Activated T-cell treated with anti-CD3 and anti-CD28 coated beads, Interleukin-2, amount 50 U/mL, for 4 hours (primary cell): ENCODE measurements at regions not wholly inside any gene's neighbourhood (a gene's known extent, or its start where the extent isn't known, plus 50 kb on each side); places are given as distances from the start of the nearest gene placed in this dataset.

Experiments used
- ATAC-seq, 2 donors: fragments of 200-7000 bp; cut with Tn5 transposase; one replicate each; pipeline ENCODE4 v1.10.0; 2021
- DNase-seq: peaks from one replicate; pipeline ENCODE4 v3.0.0-alpha.2; 2020
- H3K27me3 Mint-ChIP-seq: one replicate; pipeline ENCODE4 v1.8.0; 2021; ENCODE audit warnings: low read depth, mixed read lengths
- H3K36me3 Mint-ChIP-seq: one replicate; pipeline ENCODE4 v1.8.0; 2022; ENCODE audit warnings: mixed read lengths; ENCODE audit not compliant: insufficient read depth
- H3K4me1 Mint-ChIP-seq: one replicate; pipeline ENCODE4 v1.8.0; 2021; ENCODE audit warnings: low read depth, mixed read lengths
- H3K4me3 Mint-ChIP-seq: one replicate; pipeline ENCODE4 v1.8.0; 2021; ENCODE audit warnings: mild to moderate bottlenecking, moderate library complexity, mixed read lengths
- H3K9me3 Mint-ChIP-seq: one replicate; pipeline ENCODE4 v1.8.0; 2021; ENCODE audit warnings: mixed read lengths

GRCh38 chr18:41153871-41154270 lies 801.2 kb upstream of the PIK3C3 start:
- ATAC-seq (no peak), DNase-seq (no peak)
- Mint-ChIP-seq H3K9me3 (peaks cover 5% of the 10 kb centered on the region), H3K4me1 (no peaks in the 10 kb centered on the region), H3K4me3 (no peak overlapping the region), H3K36me3 (no peaks in the 10 kb centered on the region), H3K27me3 (no peaks in the 10 kb centered on the region)

DNA sequence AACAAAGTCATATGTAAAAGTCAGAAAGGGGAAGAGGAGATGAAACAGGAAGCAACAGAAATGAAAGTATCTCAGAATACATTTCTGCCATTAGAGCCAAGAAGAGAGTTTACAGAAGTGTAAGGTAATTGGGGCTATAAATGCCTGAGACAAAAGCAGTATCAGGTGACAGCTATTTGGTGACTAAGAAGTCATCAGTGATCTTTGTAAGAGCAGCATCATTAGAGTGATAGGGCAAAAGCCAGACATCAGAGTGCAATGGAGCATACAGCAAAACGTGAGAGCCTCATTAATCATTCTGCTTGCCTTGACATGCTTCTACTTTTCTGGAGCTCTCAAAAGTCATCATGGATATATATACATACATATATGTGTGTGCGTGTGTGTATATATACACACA lies 804.7 kb upstream of the PIK3C3 start:
- Mint-ChIP-seq H3K9me3 (peaks cover 5% of the 10 kb centered on the region), H3K4me1 (no peaks in the 10 kb centered on the region)
- no peak for ATAC-seq

DNA sequence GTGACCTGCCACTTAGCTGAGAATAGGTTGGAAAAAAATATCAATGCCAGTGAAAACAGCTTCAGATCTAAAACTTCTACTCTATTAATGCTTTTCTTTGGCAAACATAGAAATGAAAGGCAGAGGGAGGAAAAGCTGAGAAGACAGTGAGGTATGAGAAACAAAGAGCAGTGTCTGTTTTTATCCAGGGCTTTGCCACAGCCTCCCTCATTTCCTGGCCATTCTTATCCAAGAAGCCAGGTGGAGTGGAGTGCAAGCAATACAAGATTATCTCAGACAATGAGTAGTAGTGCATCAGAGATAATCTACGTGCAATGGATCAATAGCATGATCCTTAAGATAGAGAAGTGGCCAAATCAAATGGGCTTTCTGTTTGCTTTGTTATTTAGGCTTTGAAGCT lies 808.7 kb upstream of the PIK3C3 start:
- peaks cover 24% of the 10 kb centered on the region for H3K9me3 Mint-ChIP-seq
- no peak for DNase-seq
- H3K4me1 Mint-ChIP-seq = no peaks in the 10 kb centered on the region
- H3K4me3 Mint-ChIP-seq = no peak overlapping the region
- no peak for ATAC-seq
- no peaks in the 10 kb centered on the region for H3K36me3 Mint-ChIP-seq
- no peaks in the 10 kb centered on the region for H3K27me3 Mint-ChIP-seq

More for the DNA sequence above, 804.7 kb upstream of the PIK3C3 start:
- H3K4me3 Mint-ChIP-seq = no peak overlapping the region
- H3K27me3 Mint-ChIP-seq = no peaks in the 10 kb centered on the region
- no peaks in the 10 kb centered on the region for H3K36me3 Mint-ChIP-seq
- no peak for DNase-seq

GRCh38 chr18:41145516-41145915 lies 809.5 kb upstream of the PIK3C3 start:
- H3K27me3 Mint-ChIP-seq = no peaks in the 10 kb centered on the region
- H3K36me3 Mint-ChIP-seq = no peaks in the 10 kb centered on the region
- ATAC-seq = no peak
- DNase-seq = no peak
- no peaks in the 10 kb centered on the region for H3K4me1 Mint-ChIP-seq
- H3K9me3 Mint-ChIP-seq = peaks cover 25% of the 10 kb centered on the region
- H3K4me3 Mint-ChIP-seq = no peak overlapping the region

DNA sequence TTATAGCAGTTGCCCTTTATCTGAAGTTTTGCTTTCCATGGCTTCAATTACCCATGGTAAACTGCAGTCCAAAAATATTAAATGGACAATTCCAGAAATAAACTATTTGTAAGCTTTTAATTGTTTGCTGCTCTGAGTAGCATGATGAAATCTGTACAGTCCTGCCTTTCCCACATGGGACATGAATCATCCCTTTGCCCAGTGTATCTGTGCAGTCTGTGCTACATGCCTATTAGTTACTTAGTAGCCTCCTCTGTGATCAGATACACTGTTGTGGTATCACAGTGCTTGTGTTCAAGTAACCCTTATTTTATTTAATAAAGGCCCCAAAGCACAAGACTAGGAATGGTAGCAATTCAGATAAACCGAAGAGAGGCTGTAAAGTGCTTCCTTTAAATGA lies 810.6 kb upstream of the PIK3C3 start:
- Mint-ChIP-seq H3K4me1 (no peaks in the 10 kb centered on the region), H3K9me3 (peaks cover 25% of the 10 kb centered on the region), H3K27me3 (no peaks in the 10 kb centered on the region), H3K36me3 (no peaks in the 10 kb centered on the region), H3K4me3 (no peak overlapping the region)
- DNase-seq = no peak
- ATAC-seq = no peak

DNA sequence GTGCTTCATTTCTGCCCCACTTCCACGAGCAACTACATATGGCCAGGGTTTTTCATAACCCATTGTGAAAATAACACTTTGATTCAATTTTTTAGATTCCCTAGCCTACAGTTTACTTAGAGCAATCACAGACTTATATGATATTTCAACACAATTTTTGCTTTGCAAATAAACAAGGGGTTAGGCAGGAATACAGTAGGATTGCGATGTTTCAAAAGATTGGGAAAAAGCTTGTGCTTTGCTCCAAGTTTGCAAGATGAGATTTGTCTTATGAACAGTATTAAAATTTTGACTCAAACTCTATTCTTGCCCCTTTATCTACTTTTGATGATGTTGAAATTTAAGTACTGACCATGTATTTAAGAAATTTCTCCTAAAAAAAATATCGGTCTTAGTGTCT lies 814.5 kb upstream of the PIK3C3 start:
- Mint-ChIP-seq H3K27me3 (no peaks in the 10 kb centered on the region), H3K36me3 (no peaks in the 10 kb centered on the region), H3K4me1 (no peaks in the 10 kb centered on the region), H3K9me3 (peaks cover 30% of the 10 kb centered on the region), H3K4me3 (no peak overlapping the region)
- no peak for DNase-seq
- no peak for ATAC-seq

GRCh38 chr18:41135146-41135545 lies 819.9 kb upstream of the PIK3C3 start:
- no peaks in the 10 kb centered on the region for H3K36me3 Mint-ChIP-seq
- H3K27me3 Mint-ChIP-seq = no peaks in the 10 kb centered on the region
- peaks cover 17% of the 10 kb centered on the region for H3K9me3 Mint-ChIP-seq
- no peak overlapping the region for H3K4me3 Mint-ChIP-seq
- DNase-seq (no peak), ATAC-seq (no peak)
- H3K4me1 Mint-ChIP-seq = no peaks in the 10 kb centered on the region

GRCh38 chr18:41134426-41134825 lies 820.6 kb upstream of the PIK3C3 start:
- no peaks in the 10 kb centered on the region for H3K36me3 Mint-ChIP-seq
- no peaks in the 10 kb centered on the region for H3K4me1 Mint-ChIP-seq
- no peak overlapping the region for H3K4me3 Mint-ChIP-seq
- no peak for ATAC-seq
- no peak for DNase-seq
- H3K27me3 Mint-ChIP-seq = no peaks in the 10 kb centered on the region
- H3K9me3 Mint-ChIP-seq = peaks cover 17% of the 10 kb centered on the region

DNA sequence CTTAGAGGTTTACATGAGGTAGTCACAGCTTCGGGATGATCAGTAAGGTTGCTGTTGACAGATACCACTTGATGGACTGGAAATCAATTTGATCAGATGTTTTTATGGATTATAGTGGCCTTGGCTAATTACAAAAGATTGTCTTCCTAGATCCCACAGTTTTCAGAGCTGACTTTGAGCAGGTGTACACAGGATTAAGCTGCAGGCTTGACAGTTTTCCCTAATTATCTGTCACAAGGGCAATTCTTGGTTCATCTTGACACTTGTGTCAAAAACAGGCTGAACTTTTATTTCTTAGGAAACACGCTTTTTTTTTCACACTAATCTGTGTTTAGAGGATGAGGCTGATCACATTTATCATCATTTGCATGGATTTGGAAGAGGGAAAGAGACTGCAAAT lies 824.0 kb upstream of the PIK3C3 start:
- Mint-ChIP-seq H3K36me3 (no peaks in the 10 kb centered on the region), H3K9me3 (peaks cover 11% of the 10 kb centered on the region)

DNA sequence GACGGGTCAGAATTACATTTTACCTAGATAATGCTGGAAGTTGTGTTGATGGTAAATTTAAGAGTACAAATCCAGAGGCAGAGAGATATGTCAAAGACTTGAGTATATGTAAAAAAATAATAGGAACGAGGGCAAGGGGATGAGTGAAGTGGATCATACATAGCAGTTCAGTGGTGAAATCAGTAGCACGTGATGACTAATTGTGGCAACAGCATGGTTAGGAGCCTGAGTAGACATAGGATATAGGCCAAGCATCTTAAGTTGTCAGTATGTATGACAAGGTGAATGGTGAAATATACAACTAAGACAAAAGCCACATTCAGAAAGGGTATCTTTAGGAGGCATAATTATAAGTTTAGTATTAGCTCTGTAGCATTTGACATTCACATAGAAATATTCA lies 826.5 kb upstream of the PIK3C3 start:
- ATAC-seq (no peak), DNase-seq (no peak)
- Mint-ChIP-seq H3K4me1 (no peaks in the 10 kb centered on the region), H3K36me3 (no peaks in the 10 kb centered on the region), H3K9me3 (peaks cover 7% of the 10 kb centered on the region), H3K4me3 (no peak overlapping the region), H3K27me3 (no peaks in the 10 kb centered on the region)

More for the DNA sequence above, 824.0 kb upstream of the PIK3C3 start:
- DNase-seq = no peak
- Mint-ChIP-seq H3K27me3 (no peaks in the 10 kb centered on the region), H3K4me3 (no peak overlapping the region), H3K4me1 (no peaks in the 10 kb centered on the region)
- no peak for ATAC-seq

- Mint-ChIP-seq H3K4me1 (no peaks in the 10 kb centered on the region), H3K4me3 (no peak overlapping the region), H3K9me3 (peaks cover 7% of the 10 kb centered on the region), H3K27me3 (no peaks in the 10 kb centered on the region), H3K36me3 (no peaks in the 10 kb centered on the region)
- no peak for ATAC-seq
- no peak for DNase-seq
Observed at GRCh38 chr18:41128126-41128525, 826.9 kb upstream of the PIK3C3 start.

DNA sequence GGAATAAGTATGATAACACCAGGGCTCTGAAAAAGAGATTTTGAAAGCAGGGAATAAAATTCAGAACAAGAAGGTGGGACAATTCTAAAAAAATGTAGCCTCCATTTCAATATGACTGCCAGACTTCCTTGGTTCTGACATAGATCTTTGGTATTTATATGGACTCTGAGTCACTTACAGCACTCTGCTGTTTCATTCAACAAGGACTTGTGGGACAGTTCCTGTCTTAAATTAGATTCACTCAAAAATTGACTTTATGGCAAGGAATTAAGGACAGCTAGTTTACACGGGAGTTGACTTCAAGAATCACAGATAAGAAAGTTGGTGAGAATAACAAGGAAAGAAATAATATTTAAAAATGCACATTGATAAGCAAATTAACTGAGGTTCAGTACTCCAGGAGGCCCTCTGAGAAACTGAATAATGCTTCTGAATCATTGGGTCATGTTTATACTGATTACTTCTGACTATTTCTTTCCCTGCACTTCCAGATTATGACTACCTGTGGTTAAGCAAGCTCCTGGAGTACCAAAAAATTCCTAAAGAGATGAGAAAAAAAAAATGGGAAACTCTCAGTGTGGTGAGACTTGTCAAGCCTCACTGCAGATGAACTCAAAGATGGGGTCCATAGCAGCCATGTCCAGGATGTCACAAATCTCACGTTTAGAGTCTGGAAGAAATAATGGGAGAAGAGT lies 828.3 kb upstream of the PIK3C3 start:
- ATAC-seq = no peak
- peaks cover 10% of the 10 kb centered on the region for H3K9me3 Mint-ChIP-seq
- H3K36me3 Mint-ChIP-seq = no peaks in the 10 kb centered on the region
- DNase-seq = no peak
- H3K27me3 Mint-ChIP-seq = no peaks in the 10 kb centered on the region
- H3K4me3 Mint-ChIP-seq = no peak overlapping the region
- no peaks in the 10 kb centered on the region for H3K4me1 Mint-ChIP-seq

DNA sequence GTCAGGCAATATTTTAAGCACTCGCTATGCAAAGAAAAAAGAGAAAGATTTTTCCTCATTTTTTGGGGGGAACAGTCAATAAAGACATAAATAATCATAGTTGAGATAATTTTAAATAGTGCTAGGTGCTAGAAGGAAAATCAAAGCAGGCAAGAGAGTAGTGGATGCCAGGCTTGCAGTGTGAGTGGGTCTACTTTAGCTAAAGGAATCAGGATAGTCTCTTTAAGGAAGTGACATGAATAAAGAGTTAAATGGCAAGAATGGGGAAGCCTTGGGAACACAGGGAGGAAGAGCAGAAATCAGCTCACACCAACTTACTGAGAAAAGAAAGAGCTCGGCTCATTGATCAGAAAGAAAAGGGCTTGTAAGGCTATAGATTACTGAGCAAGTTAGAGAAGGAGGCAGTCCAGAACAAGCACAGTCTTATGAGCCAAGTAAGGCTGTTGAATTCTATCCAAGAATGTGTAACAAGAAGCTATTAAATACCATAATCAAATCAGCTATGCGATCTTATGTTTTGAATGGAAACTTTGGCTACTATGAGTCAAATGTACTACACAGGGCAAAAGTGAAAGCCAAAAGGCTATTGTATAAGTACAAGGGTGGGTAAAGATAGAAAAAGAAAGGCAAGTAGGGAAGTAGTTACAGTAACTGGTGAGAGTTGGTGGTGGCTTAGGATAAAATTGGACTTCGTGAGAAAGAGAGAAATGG lies 833.8 kb upstream of the PIK3C3 start:
- ATAC-seq = no peak
- H3K4me1 Mint-ChIP-seq = no peaks in the 10 kb centered on the region
- H3K36me3 Mint-ChIP-seq = no peaks in the 10 kb centered on the region
- peaks cover 15% of the 10 kb centered on the region for H3K9me3 Mint-ChIP-seq
- H3K4me3 Mint-ChIP-seq = no peak overlapping the region
- no peak for DNase-seq
- no peaks in the 10 kb centered on the region for H3K27me3 Mint-ChIP-seq

GRCh38 chr18:41119031-41119430 lies 836.0 kb upstream of the PIK3C3 start:
- peaks cover 21% of the 10 kb centered on the region for H3K9me3 Mint-ChIP-seq
- H3K4me3 Mint-ChIP-seq = no peak overlapping the region
- DNase-seq (no peak), ATAC-seq (no peak)
- no peaks in the 10 kb centered on the region for H3K36me3 Mint-ChIP-seq
- no peaks in the 10 kb centered on the region for H3K27me3 Mint-ChIP-seq
- no peaks in the 10 kb centered on the region for H3K4me1 Mint-ChIP-seq

- ATAC-seq (no peak), DNase-seq (no peak)
- no peaks in the 10 kb centered on the region for H3K27me3 Mint-ChIP-seq
- H3K36me3 Mint-ChIP-seq = no peaks in the 10 kb centered on the region
- H3K4me3 Mint-ChIP-seq = no peak overlapping the region
- H3K9me3 Mint-ChIP-seq = peaks cover 23% of the 10 kb centered on the region
- H3K4me1 Mint-ChIP-seq = no peaks in the 10 kb centered on the region
Observed at GRCh38 chr18:41113885-41114482, 841.0 kb upstream of the PIK3C3 start.
